AG09319 (cell line): ENCODE measurements at regions not wholly inside any gene's neighbourhood (a gene's known extent, or its start where the extent isn't known, plus 50 kb on each side); places are given as distances from the start of the nearest gene placed in this dataset.

Experiments used
- DNase-seq: peaks from one replicate; pipeline ENCODE4 v3.0.0-alpha.2; 2010; ENCODE audit warnings: low read depth; ENCODE audit errors: extremely low read depth
- CTCF ChIP-seq: IDR thresholded peaks from 2 replicates; pipeline ENCODE4 v1.5.1; 2011; ENCODE audit warnings: low read depth, mild to moderate bottlenecking, inconsistent platforms, low read length, moderate library complexity

- DNase-seq, result no peak
- no peak for TF ChIP-seq CTCF
Observed at GRCh38 chr21:27129694-27130093, 162.8 kb upstream of the ADAMTS5 start.

DNA sequence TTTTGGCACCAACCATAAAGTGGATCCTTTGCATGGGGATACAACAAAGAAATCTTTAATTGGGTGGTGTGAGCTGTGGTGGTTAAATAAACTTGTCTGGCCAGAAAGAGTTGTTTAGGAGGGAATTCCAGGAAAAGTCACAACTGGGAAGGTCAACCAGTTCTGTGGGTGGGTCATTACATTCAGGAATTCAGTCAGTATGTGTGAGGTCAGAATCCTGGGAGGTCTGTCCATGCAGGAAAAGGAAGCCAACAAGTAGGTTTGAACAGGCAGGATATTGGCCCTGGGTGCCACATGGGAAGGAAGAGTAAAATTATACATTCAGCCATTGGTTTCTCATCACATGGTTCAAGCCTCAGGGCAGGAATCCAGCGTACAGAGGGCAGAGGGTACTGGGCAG, 162.3 kb upstream of the ADAMTS5 start:
- no peak for DNase-seq

GRCh38 chr21:27126140-27126539, 159.3 kb upstream of the ADAMTS5 start:
- no peak for TF ChIP-seq CTCF
- no peak for DNase-seq

More for the DNA sequence above, 162.3 kb upstream of the ADAMTS5 start:
- TF ChIP-seq CTCF, result no peak

GRCh38 chr21:27122686-27123085, 155.8 kb upstream of the ADAMTS5 start:
- TF ChIP-seq CTCF, result no peak
- no peak for DNase-seq

- no peak for DNase-seq
Observed at GRCh38 chr21:27114111-27114510, 147.2 kb upstream of the ADAMTS5 start.

GRCh38 chr21:27112186-27112585, 145.3 kb upstream of the ADAMTS5 start:
- DNase-seq, result no peak
- TF ChIP-seq CTCF, result no peak

More at GRCh38 chr21:27114111-27114510, 147.2 kb upstream of the ADAMTS5 start:
- TF ChIP-seq CTCF, result no peak

DNA sequence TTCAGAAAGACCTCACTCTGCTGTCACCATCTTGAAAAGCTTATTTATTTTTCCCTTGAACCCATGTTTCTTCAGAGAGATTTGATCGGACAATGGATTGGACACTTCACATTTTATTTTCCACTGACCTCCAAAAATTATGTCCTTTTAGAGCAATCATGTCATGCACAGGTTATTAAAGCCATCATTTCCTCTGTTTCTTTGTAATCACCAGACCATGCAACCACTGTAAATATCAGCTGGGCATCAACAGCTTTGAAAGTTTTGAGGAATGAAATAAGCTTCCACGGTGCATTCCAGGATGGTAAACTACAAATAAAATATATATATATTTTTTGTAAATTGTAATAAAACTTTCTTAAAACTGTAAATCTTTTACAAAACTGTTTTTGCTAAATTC, 144.1 kb upstream of the ADAMTS5 start:
- TF ChIP-seq CTCF, result no peak
- DNase-seq, result no peak
